ENCODE measurements at regions not wholly inside any gene's neighbourhood (a gene's known extent, or its start where the extent isn't known, plus 50 kb on each side); places are given as distances from the start of the nearest gene placed in this dataset.
"Not testable (repeated sequence)": the region's sequence is repeated elsewhere in the genome, so short reads cannot be mapped to it uniquely, and the experiment has no call there.

GRCh38 chrX:27156921-27157320 is 306.2 kb downstream of the PPP4R3C start:
- DNase-seq (ENCODE audit: low read depth in 2 of 2) = not testable (repeated sequence)

- no peak for DNase-seq (ENCODE audit: low read depth in 2 of 2)
Measured at GRCh38 chrX:27136325-27136724, 326.8 kb downstream of the PPP4R3C start.

GRCh38 chrX:27132862-27133261 is 330.3 kb downstream of the PPP4R3C start:
- no peak for DNase-seq (ENCODE audit: low read depth in 2 of 2)

- DNase-seq (ENCODE audit: low read depth in 2 of 2) = not testable (repeated sequence)
Measured at GRCh38 chrX:27087176-27087575, 376.0 kb downstream of the PPP4R3C start.

- DNase-seq (ENCODE audit: low read depth in 2 of 2) = no peak
Measured at GRCh38 chrX:27086237-27086636, 376.9 kb downstream of the PPP4R3C start.

- no peak for DNase-seq (ENCODE audit: low read depth in 2 of 2)
Measured at GRCh38 chrX:27085346-27085745, 377.8 kb downstream of the PPP4R3C start.

- DNase-seq (ENCODE audit: low read depth in 2 of 2) = no peak
Measured at GRCh38 chrX:27078371-27078770, 384.8 kb downstream of the PPP4R3C start.

GRCh38 chrX:27057883-27058282 is 405.3 kb downstream of the PPP4R3C start:
- DNase-seq (ENCODE audit: low read depth in 2 of 2) = no peak

- no peak for DNase-seq (ENCODE audit: low read depth in 2 of 2)
Measured at GRCh38 chrX:27039332-27039731, 423.8 kb downstream of the PPP4R3C start.

- DNase-seq (ENCODE audit: low read depth in 2 of 2) = no peak
Measured at GRCh38 chrX:27008486-27008885, 454.7 kb downstream of the PPP4R3C start.

- DNase-seq (ENCODE audit: low read depth in 2 of 2) = no peak
Measured at GRCh38 chrX:26999634-27000033, 463.5 kb downstream of the PPP4R3C start.

- no peak for DNase-seq (ENCODE audit: low read depth in 2 of 2)
Measured at GRCh38 chrX:26958261-26958660, 504.9 kb downstream of the PPP4R3C start.

GRCh38 chrX:26954029-26954428 is 509.1 kb downstream of the PPP4R3C start:
- DNase-seq (ENCODE audit: low read depth in 2 of 2) = no peak

GRCh38 chrX:26952213-26952612 is 510.9 kb downstream of the PPP4R3C start:
- DNase-seq (ENCODE audit: low read depth in 2 of 2) = no peak

- no peak for DNase-seq (ENCODE audit: low read depth in 2 of 2)
Measured at GRCh38 chrX:26927419-26927818, 535.7 kb downstream of the PPP4R3C start.

GRCh38 chrX:26925088-26925487 is 538.1 kb downstream of the PPP4R3C start:
- no peak for DNase-seq (ENCODE audit: low read depth in 2 of 2)

GRCh38 chrX:26922278-26922677 is 540.9 kb downstream of the PPP4R3C start:
- DNase-seq (ENCODE audit: low read depth in 2 of 2) = no peak

GRCh38 chrX:26918631-26919030 is 544.5 kb downstream of the PPP4R3C start:
- DNase-seq (ENCODE audit: low read depth in 2 of 2) = no peak

- no peak for DNase-seq (ENCODE audit: low read depth in 2 of 2)
Measured at GRCh38 chrX:26916991-26917390, 546.1 kb downstream of the PPP4R3C start.

- no peak for DNase-seq (ENCODE audit: low read depth in 2 of 2)
Measured at GRCh38 chrX:26915064-26915463, 548.1 kb downstream of the PPP4R3C start.

GRCh38 chrX:26914232-26914631 is 548.9 kb downstream of the PPP4R3C start:
- DNase-seq (ENCODE audit: low read depth in 2 of 2) = no peak

GRCh38 chrX:26911785-26912184 is 551.4 kb downstream of the PPP4R3C start:
- DNase-seq (ENCODE audit: low read depth in 2 of 2) = not testable (repeated sequence)

GRCh38 chrX:26909728-26910127 is 553.4 kb downstream of the PPP4R3C start:
- DNase-seq (ENCODE audit: low read depth in 2 of 2) = no peak

- DNase-seq (ENCODE audit: low read depth in 2 of 2) = no peak
Measured at GRCh38 chrX:26908218-26908617, 554.9 kb downstream of the PPP4R3C start.

GRCh38 chrX:26889574-26889973 is 573.6 kb downstream of the PPP4R3C start:
- no peak for DNase-seq (ENCODE audit: low read depth in 2 of 2)
